UCSD-AML1 (cell line): ENCODE measurements at regions not wholly inside any gene's neighbourhood (a gene's known extent, or its start where the extent isn't known, plus 50 kb on each side); places are given as distances from the start of the nearest gene placed in this dataset.

Experiments used
- DNase-seq: peaks from one replicate; lab custom pipeline; 2025; ENCODE audit not compliant: unreplicated experiment; lab: John Stamatoyannopoulos, UW

GRCh38 chr4:124372916-124373315 is 339.6 kb downstream of the ANKRD50 start:
- no peak for DNase-seq

GRCh38 chr4:124386163-124386562 is 326.4 kb downstream of the ANKRD50 start:
- DNase-seq = no peak

GRCh38 chr4:124386648-124387047 is 325.9 kb downstream of the ANKRD50 start:
- no peak for DNase-seq

- DNase-seq = no peak
Observed at GRCh38 chr4:124389591-124389990, 322.9 kb downstream of the ANKRD50 start.

- DNase-seq = no peak
Observed at GRCh38 chr4:124390861-124391260, 321.7 kb downstream of the ANKRD50 start.

GRCh38 chr4:124396333-124396732 is 316.2 kb downstream of the ANKRD50 start:
- no peak for DNase-seq

- DNase-seq = no peak
Observed at GRCh38 chr4:124401606-124402005, 310.9 kb downstream of the ANKRD50 start.

- DNase-seq = no peak
Observed at GRCh38 chr4:124409044-124409443, 303.5 kb downstream of the ANKRD50 start.

GRCh38 chr4:124414276-124415040 is 298.1 kb downstream of the ANKRD50 start:
- no peak for DNase-seq

- DNase-seq = no peak
Observed at GRCh38 chr4:124415146-124415545, 297.4 kb downstream of the ANKRD50 start.

GRCh38 chr4:124417371-124417770 is 295.2 kb downstream of the ANKRD50 start:
- DNase-seq = no peak

GRCh38 chr4:124420166-124420695 is 292.3 kb downstream of the ANKRD50 start:
- no peak for DNase-seq

GRCh38 chr4:124423160-124423559 is 289.4 kb downstream of the ANKRD50 start:
- no peak for DNase-seq

GRCh38 chr4:124426279-124426678 is 286.3 kb downstream of the ANKRD50 start:
- no peak for DNase-seq

GRCh38 chr4:124427095-124427767 is 285.3 kb downstream of the ANKRD50 start:
- DNase-seq = no peak

GRCh38 chr4:124428648-124429047 is 283.9 kb downstream of the ANKRD50 start:
- no peak for DNase-seq

- DNase-seq = no peak
Observed at GRCh38 chr4:124429746-124430250, 282.7 kb downstream of the ANKRD50 start.

- DNase-seq = no peak
Observed at GRCh38 chr4:124431653-124432192, 280.8 kb downstream of the ANKRD50 start.

- DNase-seq = no peak
Observed at GRCh38 chr4:124432500-124432899, 280.0 kb downstream of the ANKRD50 start.

- DNase-seq = no peak
Observed at GRCh38 chr4:124433044-124433443, 279.5 kb downstream of the ANKRD50 start.

GRCh38 chr4:124433500-124433899 is 279.0 kb downstream of the ANKRD50 start:
- no peak for DNase-seq
